ENCODE measurements at regions not wholly inside any gene's neighbourhood (a gene's known extent, or its start where the extent isn't known, plus 50 kb on each side); places are given as distances from the start of the nearest gene placed in this dataset.

- no peak for TF ChIP-seq CTCF (IDR thresholded peaks at IDR 0.05; ENCODE audit: insufficient read depth, low read depth, low read length)
- no peak for DNase-seq (ENCODE audit: low read depth)
- H3K4me3 ChIP-seq (ENCODE audit: low read depth, low read length) = no peak overlapping the region
Observed at GRCh38 chr5:9780501-9780900, 150.3 kb upstream of the TAS2R1 start.

- peak; percentile 65 for DNase-seq (ENCODE audit: low read depth)
- H3K4me3 ChIP-seq (ENCODE audit: low read depth, low read length) = no peak overlapping the region
- no peak for TF ChIP-seq CTCF (IDR thresholded peaks at IDR 0.05; ENCODE audit: insufficient read depth, low read depth, low read length)
Observed at GRCh38 chr5:9776525-9776924, 146.4 kb upstream of the TAS2R1 start.

GRCh38 chr5:9775339-9775738, 145.2 kb upstream of the TAS2R1 start:
- no peak for TF ChIP-seq CTCF (IDR thresholded peaks at IDR 0.05; ENCODE audit: insufficient read depth, low read depth, low read length)
- no peak overlapping the region for H3K4me3 ChIP-seq (ENCODE audit: low read depth, low read length)
- peak; percentile 53 for DNase-seq (ENCODE audit: low read depth)

- H3K4me3 ChIP-seq (ENCODE audit: low read depth, low read length) = no peak overlapping the region
- peak; percentile 62 for TF ChIP-seq CTCF (IDR thresholded peaks at IDR 0.05; ENCODE audit: insufficient read depth, low read depth, low read length)
- peak; percentile 89 for DNase-seq (ENCODE audit: low read depth)
Observed at GRCh38 chr5:9774472-9775079, 144.4 kb upstream of the TAS2R1 start.

- H3K4me3 ChIP-seq (ENCODE audit: low read depth, low read length) = no peak overlapping the region
- TF ChIP-seq CTCF (IDR thresholded peaks at IDR 0.05; ENCODE audit: insufficient read depth, low read depth, low read length) = no peak
- DNase-seq (ENCODE audit: low read depth) = no peak
Observed at GRCh38 chr5:9771079-9771478, 140.9 kb upstream of the TAS2R1 start.

- no peak for TF ChIP-seq CTCF (IDR thresholded peaks at IDR 0.05; ENCODE audit: insufficient read depth, low read depth, low read length)
- no peak for DNase-seq (ENCODE audit: low read depth)
- H3K4me3 ChIP-seq (ENCODE audit: low read depth, low read length) = no peak overlapping the region
Observed at GRCh38 chr5:9766581-9766980, 136.4 kb upstream of the TAS2R1 start.

All from fibroblast of villous mesenchyme (primary cell).